Peyer's patch (tissue), 4 donors: ENCODE measurements at regions not wholly inside any gene's neighbourhood (a gene's known extent, or its start where the extent isn't known, plus 50 kb on each side); places are given as distances from the start of the nearest gene placed in this dataset.

Experiments
- DNase-seq, 3 donors: peaks; one replicate each; pipeline ENCODE4 v3.0.0-alpha.2; 2017 to 2019
- H3K27ac ChIP-seq, 4 donors: fragments of 200-600 bp; sonication (generic); one replicate each; pipeline ENCODE4 v1.5.1; 2016 to 2019
- H3K27me3 ChIP-seq, 2 donors: fragments of 200-600 bp; sonication (generic); one replicate each; pipeline ENCODE4 v1.5.1; 2019
- H3K36me3 ChIP-seq, 3 donors: fragments of 200-600 bp; sonication (generic); one replicate each; pipeline ENCODE4 v1.5.1; 2016 to 2019
- H3K4me1 ChIP-seq, 4 donors: fragments of 200-600 bp; sonication (generic); one replicate each; pipeline ENCODE4 v1.5.1; 2016 to 2019
- H3K4me3 ChIP-seq, 4 donors: fragments of 200-600 bp; sonication (generic); 1 replicate in 3 of 4; 2 replicates in 1 of 4; pipeline ENCODE4 v1.5.1; 2016 to 2019; ENCODE audit warnings: mild to moderate bottlenecking in 1 of 4
- H3K9me3 ChIP-seq, 4 donors: fragments of 200-600 bp; sonication (generic); one replicate each; pipeline ENCODE4 v1.5.1; 2016 to 2019; ENCODE audit warnings: mild to moderate bottlenecking in 1 of 4
- CTCF ChIP-seq, 6 experiments: fragments of 450-650 bp in 4 of 6; fragments of 200-600 bp in 2 of 6; sonication (generic) in 1 of 6; IDR thresholded peaks; one replicate each; pipeline ENCODE4 v1.5.1; 2017 to 2019; ENCODE audit warnings: antibody characterized with exemption in 6 of 6, mild to moderate bottlenecking in 3 of 6, moderate library complexity in 1 of 6
- POLR2A ChIP-seq, 2 donors: fragments of 450-650 bp; IDR thresholded peaks; one replicate each; pipeline ENCODE4 v1.5.1; 2017; ENCODE audit warnings: antibody characterized with exemption in 2 of 2, mild to moderate bottlenecking in 2 of 2, moderate library complexity in 2 of 2

GRCh38 chr1:71157715-71158114, 76.9 kb upstream of the ZRANB2 start:
- Histone ChIP-seq H3K4me1 (no peaks in the 10 kb centered on the region), H3K27me3 (no peaks in the 10 kb centered on the region), H3K9me3 (no peaks in the 10 kb centered on the region), H3K36me3 (no peaks in the 10 kb centered on the region), H3K27ac (no peak overlapping the region), H3K4me3 (no peak overlapping the region)
- no peak for DNase-seq
- TF ChIP-seq CTCF (IDR thresholded peaks at IDR 0.05), result no peak
- no peak for TF ChIP-seq POLR2A (IDR thresholded peaks at IDR 0.05)

GRCh38 chr1:71157151-71157550, 76.3 kb upstream of the ZRANB2 start:
- no peaks in the 10 kb centered on the region for H3K36me3 ChIP-seq
- H3K4me3 ChIP-seq, result no peak overlapping the region
- peak overlapping the region in 1 of 4 donors; percentile 3 for H3K27ac ChIP-seq
- H3K27me3 ChIP-seq, result no peaks in the 10 kb centered on the region
- H3K9me3 ChIP-seq, result no peaks in the 10 kb centered on the region
- no peaks in the 10 kb centered on the region for H3K4me1 ChIP-seq
- no peak for TF ChIP-seq CTCF (IDR thresholded peaks at IDR 0.05)
- TF ChIP-seq POLR2A (IDR thresholded peaks at IDR 0.05), result no peak
- DNase-seq, result no peak

GRCh38 chr1:71156590-71156989, 75.8 kb upstream of the ZRANB2 start:
- H3K27ac ChIP-seq, result peak overlapping the region in 1 of 4 donors; percentile 3
- no peak for DNase-seq
- no peaks in the 10 kb centered on the region for H3K36me3 ChIP-seq
- H3K4me1 ChIP-seq, result no peaks in the 10 kb centered on the region
- no peaks in the 10 kb centered on the region for H3K27me3 ChIP-seq
- no peak for TF ChIP-seq CTCF (IDR thresholded peaks at IDR 0.05)
- TF ChIP-seq POLR2A (IDR thresholded peaks at IDR 0.05), result no peak
- no peak overlapping the region for H3K4me3 ChIP-seq
- no peaks in the 10 kb centered on the region for H3K9me3 ChIP-seq

- no peak for DNase-seq
- Histone ChIP-seq H3K36me3 (no peaks in the 10 kb centered on the region), H3K4me3 (no peak overlapping the region)
Observed at GRCh38 chr1:71154429-71154828, 73.6 kb upstream of the ZRANB2 start.

GRCh38 chr1:71153826-71154225, 73.0 kb upstream of the ZRANB2 start:
- TF ChIP-seq POLR2A (IDR thresholded peaks at IDR 0.05) (no peak), CTCF (IDR thresholded peaks at IDR 0.05) (no peak)
- no peak overlapping the region for H3K4me3 ChIP-seq
- no peaks in the 10 kb centered on the region for H3K27me3 ChIP-seq
- H3K27ac ChIP-seq, result no peak overlapping the region
- H3K9me3 ChIP-seq, result no peaks in the 10 kb centered on the region
- no peak for DNase-seq
- no peaks in the 10 kb centered on the region for H3K4me1 ChIP-seq
- no peaks in the 10 kb centered on the region for H3K36me3 ChIP-seq

More at GRCh38 chr1:71154429-71154828, 73.6 kb upstream of the ZRANB2 start:
- H3K27ac ChIP-seq, result no peak overlapping the region
- no peaks in the 10 kb centered on the region for H3K4me1 ChIP-seq
- no peaks in the 10 kb centered on the region for H3K27me3 ChIP-seq
- no peak for TF ChIP-seq POLR2A (IDR thresholded peaks at IDR 0.05)
- TF ChIP-seq CTCF (IDR thresholded peaks at IDR 0.05), result no peak
- no peaks in the 10 kb centered on the region for H3K9me3 ChIP-seq
